K562 (cell line): ENCODE measurements at regions not wholly inside any gene's neighbourhood (a gene's known extent, or its start where the extent isn't known, plus 50 kb on each side); places are given as distances from the start of the nearest gene placed in this dataset.
A peak's percentile ranks its signal among the peaks of the same experiment; 100 is the strongest.
"Not testable (repeated sequence)": the region's sequence is repeated elsewhere in the genome, so short reads cannot be mapped to it uniquely, and the experiment has no call there.

ENCODE experiments used
- ATAC-seq: fragments of 200-7000 bp; cut with Tn5 transposase; 3 replicates; pipeline ENCODE4 v1.9.1; 2020; ENCODE audit warnings: moderate library complexity
- BruUV-seq: library from RNA; stranded (reverse); fragments of 400-500 nt; replicated peaks from 2 replicates; lab custom pipeline; 2021; lab: Mats Ljungman, UMichigan
- CTCF ChIA-PET: fragments of 300-600 bp; formaldehyde crosslinking; extraction: SDS; loops from one replicate; lab custom pipeline; 2021; ENCODE audit warnings: low intra/inter-chr PET ratio; lab: Yijun Ruan, JAX
- POLR2A ChIA-PET: fragments of 300-600, 350-650 bp; sonication (Branson Sonifier 250); formaldehyde crosslinking; extraction: SDS; loops from one replicate; lab custom pipeline; 2021; ENCODE audit warnings: antibody characterized with exemption, inconsistent platforms; lab: Yijun Ruan, JAX
- DNase-seq, 4 experiments: peaks; one replicate each; pipeline versions ENCODE4 v3.0.0 to v3.0.0-alpha.2; 2011 to 2018; ENCODE audit warnings: low spot score in 3 of 4, mixed read lengths in 3 of 4; ENCODE audit errors: extremely low read depth in 1 of 4
- FAIRE-seq: peaks from 2 replicates; lab custom pipeline; 2011; peaks lifted over from hg19 to GRCh38; lab: Jason Lieb, UNC
- H2AFZ ChIP-seq: 2 replicates; pipeline ENCODE4 v1.6.0; 2011; ENCODE audit warnings: low read depth, low read length, control low read depth, inconsistent platforms
- H3K27ac ChIP-seq: fragments of 200-600 bp; 3 replicates; pipeline ENCODE4 v1.8.0; 2011; ENCODE audit warnings: low read depth, mild to moderate bottlenecking, control low read depth, inconsistent platforms, low read length, moderate library complexity, mixed read lengths; ENCODE audit errors: extremely low read depth
- H3K27me3 ChIP-seq, 2 experiments: fragments of 300-600 bp in 1 of 2; 2 replicates in 1 of 2; 3 replicates in 1 of 2; pipeline versions ENCODE4 v1.6.0 to v1.8.0; 2011; ENCODE audit warnings: inconsistent platforms in 2 of 2, low read length in 2 of 2, mild to moderate bottlenecking in 1 of 2, mixed read lengths in 1 of 2, moderate library complexity in 1 of 2; ENCODE audit not compliant: control insufficient read depth in 2 of 2, insufficient read depth in 2 of 2
- H3K36me3 ChIP-seq: fragments of 300-600 bp; 3 replicates; pipeline ENCODE4 v1.8.0; 2011; ENCODE audit warnings: mild to moderate bottlenecking, low read length, inconsistent platforms; ENCODE audit not compliant: control insufficient read depth, insufficient read depth
- H3K4me1 ChIP-seq, 2 experiments: fragments of 200-600 bp in 1 of 2; replicated peaks in 1 of 2; 2 replicates in 1 of 2; 3 replicates in 1 of 2; pipeline versions ENCODE4 v1.5.1 to v1.8.0; 2011; ENCODE audit warnings: inconsistent platforms in 2 of 2, low read length in 2 of 2, mild to moderate bottlenecking in 1 of 2, mixed read lengths in 1 of 2, moderate library complexity in 1 of 2; ENCODE audit not compliant: control insufficient read depth in 2 of 2, insufficient read depth in 2 of 2
- H3K4me2 ChIP-seq: 2 replicates; pipeline ENCODE4 v1.6.1; 2011; ENCODE audit warnings: low read length, control low read depth, inconsistent platforms, mixed read lengths; ENCODE audit not compliant: insufficient read depth
- H3K4me3 ChIP-seq: fragments of 200-600 bp; sonication (generic), shearing (Covaris generic); 2 replicates; pipeline ENCODE4 v1.5.1; 2016; ENCODE audit warnings: control low read depth, inconsistent platforms
- H3K79me2 ChIP-seq: fragments of 200-600 bp; 3 replicates; pipeline ENCODE4 v1.8.0; 2011; ENCODE audit warnings: low read length, inconsistent platforms; ENCODE audit not compliant: control insufficient read depth, insufficient read depth
- H3K9ac ChIP-seq, 2 experiments: 2 replicates each; pipeline versions ENCODE4 v1.6.0 to v1.6.1; 2011; ENCODE audit warnings: low read depth in 2 of 2, low read length in 2 of 2, control low read depth in 1 of 2, inconsistent platforms in 1 of 2, mild to moderate bottlenecking in 1 of 2, mixed read lengths in 1 of 2; ENCODE audit not compliant: insufficient read depth in 1 of 2
- H3K9me1 ChIP-seq: one replicate; pipeline ENCODE4 v1.6.0; 2011; ENCODE audit warnings: inconsistent platforms, mild to moderate bottlenecking, low read length, moderate library complexity; ENCODE audit not compliant: control insufficient read depth, insufficient read depth
- H3K9me3 ChIP-seq: replicated peaks from 2 replicates; pipeline ENCODE4 v1.5.1; 2011; ENCODE audit warnings: low read depth, low read length, inconsistent platforms; ENCODE audit not compliant: control insufficient read depth, insufficient read depth
- H4K20me1 ChIP-seq: replicated peaks from 2 replicates; pipeline ENCODE4 v1.6.1; 2011; ENCODE audit warnings: low read length, inconsistent platforms, mixed read lengths; ENCODE audit not compliant: control insufficient read depth, insufficient read depth
- WGBS: fragments of 100-300 bp; shearing (Covaris generic); methylation state at CpG from one replicate; pipeline ENCODE4 v1.1.6; 2016; ENCODE audit warnings: low coverage, mixed read lengths; ENCODE audit not compliant: insufficient coverage; ENCODE audit errors: missing lambda C conversion rate; 5-methylcytosine and 5-hydroxymethylcytosine counted together
- in situ Hi-C: fragments of 300-500 bp; cut with MboI; formaldehyde crosslinking; loops from 4 replicates; pipeline ENCODE4 v1.15.0; 2018; ENCODE audit warnings: inconsistent platforms, mixed read lengths
- intact Hi-C: fragments of 100-400 bp; cut with micrococcal nuclease; formaldehyde crosslinking; loops from 2 replicates; pipeline ENCODE4 v1.14.2; 2022

- H3K36me3 ChIP-seq, H3K27me3 ChIP-seq, BruUV-seq, H3K27ac ChIP-seq, H3K9ac ChIP-seq, H3K79me2 ChIP-seq, H3K4me3 ChIP-seq, H3K9me1 ChIP-seq, H3K9me3 ChIP-seq, intact Hi-C loops, CTCF ChIA-PET, DNase-seq, H4K20me1 ChIP-seq, H3K4me1 ChIP-seq, POLR2A ChIA-PET, ATAC-seq, FAIRE-seq, in situ Hi-C loops, H2AFZ ChIP-seq, H3K4me2 ChIP-seq: not testable (repeated sequence)
- 0% methylated on average over 1 of the region's 2 CpGs for WGBS
Observed at GRCh38 chr2:89305623-89306022, 614.1 kb downstream of the RPIA start.

DNA sequence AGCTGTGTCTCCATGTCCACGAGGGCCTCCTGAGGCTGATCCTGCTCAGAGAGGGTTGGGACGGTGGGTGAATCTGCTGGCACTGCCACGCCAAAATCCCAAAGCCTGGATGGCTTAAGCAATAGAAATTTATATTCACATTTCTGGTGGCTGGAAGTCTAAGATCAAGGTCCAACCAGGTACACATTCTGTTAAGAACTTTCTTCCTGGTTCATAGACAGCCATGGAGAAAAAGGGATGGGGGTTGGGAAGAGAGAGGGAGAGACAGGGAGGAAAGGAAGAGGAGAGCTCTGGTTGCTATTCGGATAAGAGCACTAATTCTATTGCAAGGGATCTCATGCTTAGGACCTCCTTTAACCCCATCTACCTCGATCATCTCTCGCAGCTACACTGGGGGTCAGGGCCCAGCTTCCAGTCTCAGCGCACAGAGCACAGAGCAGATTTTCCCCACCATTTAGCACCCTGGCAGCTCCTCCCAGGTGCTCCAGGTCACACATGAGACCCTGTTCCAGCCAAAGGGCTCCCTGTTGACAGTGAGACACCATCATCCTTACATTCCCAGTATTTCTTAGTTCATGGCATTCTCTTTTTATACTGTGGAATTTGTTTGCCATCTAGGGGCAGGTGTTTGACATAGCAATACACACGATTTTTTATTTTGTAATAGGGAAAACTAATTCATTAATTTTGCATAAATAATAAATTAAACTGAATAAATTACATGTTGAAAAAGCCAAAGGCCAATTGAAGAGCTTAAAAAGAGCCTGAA is 615.6 kb downstream of the RPIA start:
- BruUV-seq, H3K9me1 ChIP-seq, intact Hi-C loops, H3K4me3 ChIP-seq, FAIRE-seq, H3K9ac ChIP-seq, H3K4me2 ChIP-seq, H3K9me3 ChIP-seq, H3K79me2 ChIP-seq, H3K36me3 ChIP-seq, ATAC-seq, in situ Hi-C loops, H4K20me1 ChIP-seq, H3K27ac ChIP-seq, CTCF ChIA-PET, H2AFZ ChIP-seq, H3K4me1 ChIP-seq, DNase-seq, POLR2A ChIA-PET, H3K27me3 ChIP-seq: not testable (repeated sequence)
- no CpG with 5 or more reads among the region's 8 CpGs for WGBS

DNA sequence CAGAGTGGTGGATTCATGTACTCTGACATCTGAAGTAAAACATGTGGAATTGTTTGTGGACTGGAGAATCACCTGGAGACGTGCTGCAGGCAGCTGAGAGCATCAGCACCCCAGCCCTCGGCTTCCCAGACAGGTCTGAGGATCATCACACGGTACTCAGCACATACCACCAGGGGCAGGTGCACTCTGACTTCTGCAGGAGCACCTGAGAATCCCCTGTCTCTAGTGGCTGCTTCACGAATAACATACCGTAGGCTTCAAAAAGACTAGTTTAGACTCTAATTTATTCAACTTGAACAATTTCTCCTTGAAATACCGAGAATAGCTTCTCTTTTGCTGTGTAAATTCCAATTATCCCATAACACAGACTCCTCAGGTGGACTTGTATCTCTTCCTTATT is 627.5 kb downstream of the RPIA start:
- H3K4me3 ChIP-seq, CTCF ChIA-PET, DNase-seq, H3K27ac ChIP-seq, in situ Hi-C loops, intact Hi-C loops, H2AFZ ChIP-seq, BruUV-seq, H3K9me1 ChIP-seq, H4K20me1 ChIP-seq, H3K4me1 ChIP-seq, H3K9ac ChIP-seq, H3K4me2 ChIP-seq, FAIRE-seq, POLR2A ChIA-PET, H3K79me2 ChIP-seq, ATAC-seq, H3K27me3 ChIP-seq, H3K9me3 ChIP-seq, H3K36me3 ChIP-seq: not testable (repeated sequence)
- WGBS = no CpG with 5 or more reads among the region's 6 CpGs

GRCh38 chr2:89325894-89326293 is 634.4 kb downstream of the RPIA start:
- in situ Hi-C loops = loop anchor here (5.0 kb wide), 1 partner anchor 521 kb away; no protein-coding TSS in a partner anchor
- DNase-seq, H3K79me2 ChIP-seq, H3K36me3 ChIP-seq, H3K4me3 ChIP-seq, H3K4me1 ChIP-seq, FAIRE-seq, BruUV-seq, H2AFZ ChIP-seq, H3K9me3 ChIP-seq, intact Hi-C loops, CTCF ChIA-PET, H3K9me1 ChIP-seq, H3K27me3 ChIP-seq, H3K9ac ChIP-seq, H3K27ac ChIP-seq, H3K4me2 ChIP-seq, H4K20me1 ChIP-seq, POLR2A ChIA-PET: not testable (repeated sequence)
- WGBS = 0% methylated on average over 1 of the region's 7 CpGs
- peak; percentile 52; the same call in 2 of the 3 replicates for ATAC-seq
